ENCODE measurements at regions not wholly inside any gene's neighbourhood (a gene's known extent, or its start where the extent isn't known, plus 50 kb on each side); places are given as distances from the start of the nearest gene placed in this dataset.

GRCh38 chr2:223537651-223538601 lies 64.2 kb downstream of the SCG2 start:
- DNase-seq (ENCODE audit: low read depth): no peak
- no peak overlapping the region for H3K4me3 ChIP-seq (ENCODE audit: low read depth, low read length)
- no peak for TF ChIP-seq CTCF (IDR thresholded peaks at IDR 0.05; ENCODE audit: low read depth, low read length, missing control alignments)

- no peak for TF ChIP-seq CTCF (IDR thresholded peaks at IDR 0.05; ENCODE audit: low read depth, low read length, missing control alignments)
- H3K4me3 ChIP-seq (ENCODE audit: low read depth, low read length): no peak overlapping the region
- DNase-seq (ENCODE audit: low read depth): no peak
Measured at GRCh38 chr2:223538920-223539440, 63.2 kb downstream of the SCG2 start.

- no peak for TF ChIP-seq CTCF (IDR thresholded peaks at IDR 0.05; ENCODE audit: low read depth, low read length, missing control alignments)
- DNase-seq (ENCODE audit: low read depth): no peak
- H3K4me3 ChIP-seq (ENCODE audit: low read depth, low read length): no peak overlapping the region
Measured at GRCh38 chr2:223541546-223541945, 60.6 kb downstream of the SCG2 start.

- H3K4me3 ChIP-seq (ENCODE audit: low read depth, low read length): no peak overlapping the region
- TF ChIP-seq CTCF (IDR thresholded peaks at IDR 0.05; ENCODE audit: low read depth, low read length, missing control alignments): no peak
- DNase-seq (ENCODE audit: low read depth): no peak
Measured at GRCh38 chr2:223542501-223542900, 59.7 kb downstream of the SCG2 start.

GRCh38 chr2:223545406-223545805 lies 56.8 kb downstream of the SCG2 start:
- no peak overlapping the region for H3K4me3 ChIP-seq (ENCODE audit: low read depth, low read length)
- no peak for TF ChIP-seq CTCF (IDR thresholded peaks at IDR 0.05; ENCODE audit: low read depth, low read length, missing control alignments)
- no peak for DNase-seq (ENCODE audit: low read depth)

GRCh38 chr2:223545830-223546229 lies 56.3 kb downstream of the SCG2 start:
- DNase-seq (ENCODE audit: low read depth): no peak
- H3K4me3 ChIP-seq (ENCODE audit: low read depth, low read length): no peak overlapping the region
- TF ChIP-seq CTCF (IDR thresholded peaks at IDR 0.05; ENCODE audit: low read depth, low read length, missing control alignments): no peak

Data from GM12864 (cell line).